ENCODE measurements at regions not wholly inside any gene's neighbourhood (a gene's known extent, or its start where the extent isn't known, plus 50 kb on each side); places are given as distances from the start of the nearest gene placed in this dataset.

DNA sequence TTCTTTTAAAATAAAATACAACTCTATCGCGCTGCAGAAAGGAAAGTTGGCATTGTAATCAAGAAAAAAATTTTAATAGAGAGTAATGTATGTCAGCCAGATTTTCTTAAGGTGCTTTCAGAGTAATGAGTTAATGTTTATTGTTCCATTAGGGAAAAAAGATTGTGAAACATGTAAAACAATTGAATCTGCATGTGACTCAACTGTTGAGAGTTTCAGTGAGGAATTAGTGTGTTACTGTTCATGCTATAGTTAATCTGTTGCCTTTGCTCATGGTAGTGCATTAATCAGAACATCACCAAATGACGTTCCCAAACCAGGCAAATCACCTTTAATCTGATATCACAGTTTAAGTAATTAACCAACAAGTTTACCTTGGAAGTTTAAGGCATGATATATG, 600.5 kb downstream of the NR2F1-AS1 start:
- TF ChIP-seq CTCF (IDR thresholded peaks at IDR 0.05; ENCODE audit: insufficient read depth, low read length, missing control alignments) = no peak
- no peak overlapping the region for H3K4me3 ChIP-seq (ENCODE audit: low read depth, low read length)
- CTCF ChIA-PET = no interaction called here
- POLR2A ChIA-PET = no interaction called here
- DNase-seq (ENCODE audit: low read depth, low spot score) = no peak

DNA sequence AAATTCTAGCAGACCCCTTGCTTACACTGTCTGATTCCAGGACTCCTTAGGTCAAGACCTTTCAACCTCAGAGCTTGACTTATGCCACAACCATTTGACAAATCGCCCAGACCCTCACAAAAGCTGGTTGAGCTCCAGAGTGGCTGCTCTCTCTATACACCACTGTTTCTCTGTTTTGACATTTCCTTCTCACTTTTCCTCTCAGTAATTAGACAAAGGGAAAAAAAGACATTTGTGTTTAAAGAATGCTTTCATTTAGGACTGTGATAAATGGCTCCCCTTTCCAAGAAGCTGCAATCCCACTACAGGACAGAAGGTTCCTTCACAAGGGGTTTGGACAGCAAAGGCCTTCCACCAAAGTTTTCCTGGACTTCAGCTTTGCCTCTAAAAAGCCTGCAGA, 601.3 kb downstream of the NR2F1-AS1 start:
- CTCF ChIA-PET = interaction anchor here (0.6 to 1.4 kb wide), 2 partner anchors 12 to 142 kb away, joined by 3 read pairs; no protein-coding TSS in a partner anchor
- no peak for DNase-seq (ENCODE audit: low read depth, low spot score)
- POLR2A ChIA-PET = no interaction called here

DNA sequence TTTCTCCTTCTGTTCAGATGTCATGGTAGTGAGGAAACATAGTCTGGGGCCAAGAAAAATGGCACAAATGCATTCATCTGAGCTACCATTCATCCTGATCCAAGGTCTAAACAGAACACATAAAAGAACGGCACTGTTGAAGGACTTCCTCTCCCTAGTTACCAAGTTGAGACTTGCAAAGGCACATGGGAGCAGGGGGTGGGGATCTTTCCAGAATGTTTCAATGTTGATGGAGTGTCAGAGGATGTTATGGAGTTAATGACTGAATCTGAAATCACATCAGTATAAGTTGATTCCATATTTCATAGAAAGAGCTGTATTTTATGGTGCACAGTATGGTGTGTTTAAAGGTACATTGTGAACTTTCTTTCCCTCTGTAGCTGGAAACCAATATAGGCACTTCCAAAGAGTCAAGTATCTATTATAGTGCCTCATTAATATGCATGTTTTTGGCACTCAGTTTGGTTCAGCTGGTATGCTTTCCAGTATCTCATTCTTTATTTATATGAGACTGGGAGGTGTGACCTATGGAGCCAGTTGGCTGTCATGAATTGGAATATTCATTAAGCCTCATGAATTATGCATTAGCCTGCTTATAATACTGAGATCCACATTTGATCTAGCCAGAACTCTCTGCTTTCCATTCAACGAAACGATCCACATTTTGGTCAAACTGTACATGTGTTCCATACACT, 603.0 kb downstream of the NR2F1-AS1 start:
- TF ChIP-seq CTCF (IDR thresholded peaks at IDR 0.05; ENCODE audit: insufficient read depth, low read length, missing control alignments) = no peak
- no peak for DNase-seq (ENCODE audit: low read depth, low spot score)
- ChIA-PET POLR2A (no interaction called here), CTCF (no interaction called here)
- H3K4me3 ChIP-seq (ENCODE audit: low read depth, low read length) = no peak overlapping the region

More for the DNA sequence above, 601.3 kb downstream of the NR2F1-AS1 start:
- no peak overlapping the region for H3K4me3 ChIP-seq (ENCODE audit: low read depth, low read length)
- TF ChIP-seq CTCF (IDR thresholded peaks at IDR 0.05; ENCODE audit: insufficient read depth, low read length, missing control alignments) = no peak

GRCh38 chr5:92976156-92976555, 604.9 kb downstream of the NR2F1-AS1 start:
- ChIA-PET CTCF (no interaction called here), POLR2A (no interaction called here)
- no peak overlapping the region for H3K4me3 ChIP-seq (ENCODE audit: low read depth, low read length)
- DNase-seq (ENCODE audit: low read depth, low spot score) = no peak
- TF ChIP-seq CTCF (IDR thresholded peaks at IDR 0.05; ENCODE audit: insufficient read depth, low read length, missing control alignments) = no peak

DNA sequence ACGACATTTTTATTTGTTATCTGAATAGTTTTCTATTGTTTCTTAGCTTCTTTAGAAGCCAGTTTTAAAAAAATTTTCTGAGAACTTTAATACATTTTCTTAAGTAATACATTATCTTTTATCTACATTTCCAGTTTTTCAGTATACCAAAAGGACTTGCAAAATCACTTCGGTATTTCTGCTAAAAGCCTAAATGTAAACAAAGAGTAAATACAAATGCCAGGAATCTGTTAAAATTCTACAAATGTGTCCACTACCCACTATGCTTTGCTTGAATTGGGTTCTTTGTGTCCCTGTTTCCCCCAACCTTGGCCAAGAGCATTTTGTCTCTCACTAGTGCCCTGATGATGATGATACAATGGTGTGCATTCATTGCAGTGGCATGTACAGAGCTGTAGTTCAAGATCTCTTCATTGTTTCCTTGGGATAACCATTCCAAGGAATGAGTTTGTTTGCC, 611.2 kb downstream of the NR2F1-AS1 start:
- ChIA-PET CTCF (no interaction called here), POLR2A (no interaction called here)
- no peak overlapping the region for H3K4me3 ChIP-seq (ENCODE audit: low read depth, low read length)
- no peak for DNase-seq (ENCODE audit: low read depth, low spot score)
- TF ChIP-seq CTCF (IDR thresholded peaks at IDR 0.05; ENCODE audit: insufficient read depth, low read length, missing control alignments) = no peak

DNA sequence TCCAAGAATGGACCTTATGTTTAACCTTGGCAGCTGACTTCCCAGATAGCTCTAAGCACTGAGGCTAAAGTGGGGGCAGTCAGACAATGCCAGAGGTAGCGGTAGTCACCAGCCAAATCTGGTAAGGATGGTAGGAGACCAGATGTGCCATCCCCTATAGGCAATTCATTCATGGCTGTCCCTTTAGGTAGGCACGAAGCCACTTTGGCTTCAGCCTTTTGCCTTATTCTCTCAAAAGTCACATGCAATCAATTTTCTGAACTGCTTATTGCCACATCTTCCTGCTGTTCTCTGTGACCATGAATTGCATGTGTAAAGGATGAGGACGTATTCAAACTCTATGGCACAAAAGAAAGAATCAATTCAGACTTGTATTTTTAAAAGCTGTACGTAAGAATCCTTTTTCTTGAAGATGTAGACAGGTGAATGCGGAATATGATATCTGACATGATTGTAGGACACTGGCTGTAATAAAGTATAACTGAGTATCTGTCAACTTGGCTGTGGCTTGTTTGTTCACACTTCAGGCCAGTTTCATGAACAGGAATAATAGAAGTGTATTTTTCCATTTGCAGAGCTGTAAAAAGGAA, 611.7 kb downstream of the NR2F1-AS1 start:
- no peak for TF ChIP-seq CTCF (IDR thresholded peaks at IDR 0.05; ENCODE audit: insufficient read depth, low read length, missing control alignments)
- ChIA-PET POLR2A (no interaction called here), CTCF (no interaction called here)
- no peak for DNase-seq (ENCODE audit: low read depth, low spot score)
- no peak overlapping the region for H3K4me3 ChIP-seq (ENCODE audit: low read depth, low read length)

Measured in AG04449 (cell line).